B cell (primary cell): ENCODE measurements at regions not wholly inside any gene's neighbourhood (a gene's known extent, or its start where the extent isn't known, plus 50 kb on each side); places are given as distances from the start of the nearest gene placed in this dataset.

Experiments used
- ATAC-seq: fragments of 200-7000 bp; cut with Tn5 transposase; one replicate; pipeline ENCODE4 v1.10.0; 2021; ENCODE audit warnings: low read depth, mild to moderate bottlenecking, moderate number of reproducible peaks, moderate library complexity
- CTCF ChIA-PET: fragments of 350-600 bp; sonication (Branson Sonifier 250); formaldehyde crosslinking; loops from one replicate; lab custom pipeline; 2021; ENCODE audit warnings: antibody characterized with exemption, inconsistent platforms; lab: Charles Lee
- POLR2A ChIA-PET: fragments of 350-600 bp; sonication (Branson Sonifier 250); formaldehyde crosslinking; loops from one replicate; lab custom pipeline; 2021; ENCODE audit warnings: antibody characterized with exemption; lab: Charles Lee
- DNase-seq: peaks from one replicate; pipeline ENCODE4 v3.0.0; 2013
- H2AFZ ChIP-seq: 2 replicates; pipeline ENCODE4 v1.6.1; 2012; ENCODE audit warnings: mild to moderate bottlenecking, low read depth, low read length; ENCODE audit not compliant: insufficient read depth, poor library complexity, severe bottlenecking
- H3K27ac ChIP-seq, 2 donors: 1 replicate in 1 of 2; 2 replicates in 1 of 2; pipeline ENCODE4 v1.5.1; 2012 to 2013; ENCODE audit warnings: low read length in 2 of 2, mild to moderate bottlenecking in 2 of 2, moderate library complexity in 1 of 2
- H3K27me3 ChIP-seq, 4 experiments: fragments of 200-600 bp in 1 of 4; sonication (generic) in 1 of 4; replicated peaks in 1 of 4; 1 replicate in 2 of 4; 2 replicates in 2 of 4; pipeline versions ENCODE4 v1.6.1 to v1.7.0; 2013 to 2016; ENCODE audit warnings: low read length in 3 of 4, mild to moderate bottlenecking in 2 of 4, mixed read lengths in 1 of 4, moderate library complexity in 1 of 4; ENCODE audit not compliant: insufficient read depth in 4 of 4, control insufficient read depth in 3 of 4; ENCODE audit errors: control extremely low read depth in 1 of 4
- H3K36me3 ChIP-seq, 2 experiments: replicated peaks in 1 of 2; 1 replicate in 1 of 2; 2 replicates in 1 of 2; pipeline versions ENCODE4 v1.6.1 to v1.7.1; 2013; ENCODE audit warnings: low read length in 1 of 2; ENCODE audit not compliant: insufficient read depth in 2 of 2, control insufficient read depth in 1 of 2; ENCODE audit errors: control extremely low read depth in 1 of 2, extremely low read depth in 1 of 2
- H3K4me1 ChIP-seq, 2 donors: fragments of 200-600 bp in 1 of 2; sonication (generic) in 1 of 2; 1 replicate in 1 of 2; 2 replicates in 1 of 2; pipeline versions ENCODE4 v1.5.1 to v1.6.1; 2013 to 2017; ENCODE audit warnings: low read length in 2 of 2; ENCODE audit not compliant: control insufficient read depth in 2 of 2, insufficient read depth in 2 of 2
- H3K4me2 ChIP-seq: replicated peaks from 2 replicates; pipeline ENCODE3; 2012; ENCODE audit warnings: mild to moderate bottlenecking, low read depth, low read length; ENCODE audit not compliant: poor library complexity, severe bottlenecking
- H3K4me3 ChIP-seq, 5 experiments: fragments of 200-600 bp in 1 of 5; sonication (generic) in 1 of 5; 1 replicate in 3 of 5; 2 replicates in 2 of 5; pipeline versions ENCODE4 v1.5.1 to v1.7.0; 2011 to 2016; ENCODE audit warnings: low read length in 4 of 5, mild to moderate bottlenecking in 4 of 5, low read depth in 2 of 5, control low read depth in 1 of 5, moderate library complexity in 1 of 5; ENCODE audit not compliant: insufficient read depth in 1 of 5; ENCODE audit errors: control extremely low read depth in 1 of 5, extremely low read depth in 1 of 5
- H3K79me2 ChIP-seq: fragments of 200-600 bp; sonication (generic); one replicate; pipeline ENCODE4 v1.6.0; 2016; ENCODE audit warnings: low read length; ENCODE audit not compliant: control insufficient read depth, insufficient read depth
- H3K9ac ChIP-seq: fragments of 200-600 bp; sonication (generic); 2 replicates; pipeline ENCODE4 v1.6.1; 2017; ENCODE audit warnings: mild to moderate bottlenecking, low read length, moderate library complexity
- H3K9me3 ChIP-seq, 3 donors: one replicate each; pipeline versions ENCODE4 v1.6.1 to v1.7.1; 2013; ENCODE audit warnings: low read length in 2 of 3; ENCODE audit not compliant: control insufficient read depth in 2 of 3, insufficient read depth in 1 of 3; ENCODE audit errors: control extremely low read depth in 1 of 3
- H4K20me1 ChIP-seq: 2 replicates; pipeline ENCODE4 v1.6.0; 2012; ENCODE audit warnings: mild to moderate bottlenecking, low read length; ENCODE audit not compliant: insufficient read depth, control insufficient read depth, poor library complexity, severe bottlenecking
- H3K27ac Mint-ChIP-seq: one replicate; pipeline ENCODE4 v1.8.0; 2021; ENCODE audit warnings: mixed read lengths
- H3K27me3 Mint-ChIP-seq: one replicate; pipeline ENCODE4 v1.8.0; 2021; ENCODE audit warnings: mixed read lengths
- H3K4me1 Mint-ChIP-seq: one replicate; pipeline ENCODE4 v1.8.0; 2021; ENCODE audit warnings: mixed read lengths
- H3K4me3 Mint-ChIP-seq: one replicate; pipeline ENCODE4 v1.8.0; 2021; ENCODE audit warnings: mixed read lengths
- H3K9me3 Mint-ChIP-seq: one replicate; pipeline ENCODE4 v1.8.0; 2022; ENCODE audit warnings: mixed read lengths; ENCODE audit not compliant: insufficient read depth
- EZH2 ChIP-seq: IDR thresholded peaks from 2 replicates; pipeline ENCODE4 v1.6.1; 2012; ENCODE audit warnings: borderline replicate concordance, low read depth, mild to moderate bottlenecking, moderate library complexity, low read length; ENCODE audit not compliant: insufficient read depth, poor library complexity, severe bottlenecking
- WGBS: methylation state at CpG from one replicate; pipeline ENCODE4 v1.1.5; 2013; ENCODE audit warnings: missing lambda C conversion rate; ENCODE audit not compliant: insufficient coverage; 5-methylcytosine and 5-hydroxymethylcytosine counted together
- intact Hi-C: fragments of 100-400 bp; cut with micrococcal nuclease; formaldehyde crosslinking; loops from one replicate; pipeline ENCODE4 v1.10.0; 2022
- TF ChIP-seq, protein P1 (sequence below): fragments of 200-600 bp; IDR thresholded peaks from one replicate; pipeline ENCODE4 v1.8.0; 2022; ENCODE audit warnings: antibody characterized with exemption, mild to moderate bottlenecking

DNA sequence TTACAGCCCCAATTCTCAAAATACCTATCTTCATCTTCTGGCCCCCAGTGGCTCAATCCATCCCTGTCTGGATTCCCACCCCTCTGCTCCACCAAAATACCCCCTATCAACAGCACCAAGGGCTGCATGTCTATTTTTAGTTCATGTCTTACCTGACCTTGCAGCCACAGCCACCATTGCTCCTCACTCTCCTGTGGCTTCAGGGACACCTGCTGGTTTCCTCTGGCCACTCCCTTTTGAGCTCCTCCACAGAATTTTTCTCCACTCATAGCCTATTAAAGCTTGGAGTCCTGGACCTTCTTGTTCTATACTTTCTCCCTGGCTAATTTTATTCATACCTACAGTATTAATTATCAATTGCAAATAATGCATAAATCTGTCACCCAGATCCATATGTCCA is 125.3 kb upstream of the NGF start:
- H3K27ac Mint-ChIP-seq = no peak overlapping the region
- peaks cover 0 to 4% (median 0%) of the 10 kb centered on the region in 3 donors for H3K9me3 ChIP-seq
- ChIA-PET POLR2A (no interaction called here), CTCF (no interaction called here)
- H3K27me3 ChIP-seq = no peaks in the 10 kb centered on the region
- ATAC-seq (no peak), DNase-seq (no peak)
- H3K36me3 ChIP-seq = no peaks in the 10 kb centered on the region
- no peaks in the 10 kb centered on the region for H3K9me3 Mint-ChIP-seq
- no peaks in the 10 kb centered on the region for H3K27me3 Mint-ChIP-seq
- H2AFZ ChIP-seq = no peak overlapping the region
- H3K4me2 ChIP-seq = no peak overlapping the region
- no peaks in the 10 kb centered on the region for H3K4me1 ChIP-seq
- no peaks in the 10 kb centered on the region for H3K4me1 Mint-ChIP-seq
- intact Hi-C loops = no loop called here
- H4K20me1 ChIP-seq = no peaks in the 10 kb centered on the region
- TF ChIP-seq, protein P1, sequence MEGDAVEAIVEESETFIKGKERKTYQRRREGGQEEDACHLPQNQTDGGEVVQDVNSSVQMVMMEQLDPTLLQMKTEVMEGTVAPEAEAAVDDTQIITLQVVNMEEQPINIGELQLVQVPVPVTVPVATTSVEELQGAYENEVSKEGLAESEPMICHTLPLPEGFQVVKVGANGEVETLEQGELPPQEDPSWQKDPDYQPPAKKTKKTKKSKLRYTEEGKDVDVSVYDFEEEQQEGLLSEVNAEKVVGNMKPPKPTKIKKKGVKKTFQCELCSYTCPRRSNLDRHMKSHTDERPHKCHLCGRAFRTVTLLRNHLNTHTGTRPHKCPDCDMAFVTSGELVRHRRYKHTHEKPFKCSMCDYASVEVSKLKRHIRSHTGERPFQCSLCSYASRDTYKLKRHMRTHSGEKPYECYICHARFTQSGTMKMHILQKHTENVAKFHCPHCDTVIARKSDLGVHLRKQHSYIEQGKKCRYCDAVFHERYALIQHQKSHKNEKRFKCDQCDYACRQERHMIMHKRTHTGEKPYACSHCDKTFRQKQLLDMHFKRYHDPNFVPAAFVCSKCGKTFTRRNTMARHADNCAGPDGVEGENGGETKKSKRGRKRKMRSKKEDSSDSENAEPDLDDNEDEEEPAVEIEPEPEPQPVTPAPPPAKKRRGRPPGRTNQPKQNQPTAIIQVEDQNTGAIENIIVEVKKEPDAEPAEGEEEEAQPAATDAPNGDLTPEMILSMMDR = no peak
- TF ChIP-seq EZH2 = no peak
- no peaks in the 10 kb centered on the region for H3K79me2 ChIP-seq
- H3K27ac ChIP-seq = no peak overlapping the region
- H3K9ac ChIP-seq = no peak overlapping the region
- no peak overlapping the region for H3K4me3 Mint-ChIP-seq
- H3K4me3 ChIP-seq = no peak overlapping the region

DNA sequence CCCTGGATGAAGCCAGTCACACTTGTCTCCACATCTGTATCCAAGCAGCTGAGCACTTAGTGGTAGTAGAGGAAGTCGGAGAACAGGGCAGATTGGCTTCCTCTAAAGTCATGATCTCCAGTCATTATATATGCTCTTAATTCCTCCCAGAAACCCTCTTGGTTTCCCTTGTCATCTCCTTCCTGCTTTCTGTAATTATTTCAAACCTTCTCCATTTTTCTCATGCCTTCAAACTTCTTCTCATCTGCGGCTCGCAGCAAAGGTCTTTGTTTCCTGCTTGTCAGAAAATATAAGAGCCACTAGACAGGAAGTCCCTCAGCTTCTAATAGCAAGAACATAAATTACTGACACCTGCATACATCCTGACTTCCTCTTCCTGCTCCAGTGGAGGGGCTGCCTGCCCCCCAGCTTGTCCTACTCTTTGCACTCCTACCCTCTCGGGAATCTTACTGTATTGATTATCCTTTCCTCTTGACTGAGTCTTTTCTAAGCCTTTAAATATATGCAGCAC is 124.6 kb upstream of the NGF start:
- no peak overlapping the region for H3K9ac ChIP-seq
- no peaks in the 10 kb centered on the region for H3K9me3 Mint-ChIP-seq
- no peak overlapping the region for H3K27ac Mint-ChIP-seq
- H3K4me1 Mint-ChIP-seq = no peaks in the 10 kb centered on the region
- H3K4me3 ChIP-seq = no peak overlapping the region
- no peak overlapping the region for H2AFZ ChIP-seq
- no peak overlapping the region for H3K4me3 Mint-ChIP-seq
- no peaks in the 10 kb centered on the region for H3K27me3 Mint-ChIP-seq
- no peak overlapping the region for H3K4me2 ChIP-seq
- no peaks in the 10 kb centered on the region for H3K4me1 ChIP-seq
- no peaks in the 10 kb centered on the region for H3K27me3 ChIP-seq
- ChIA-PET POLR2A (no interaction called here), CTCF (no interaction called here)
- H3K27ac ChIP-seq = no peak overlapping the region
- WGBS = 7% methylated on average over 2 of the region's 4 CpGs
- ATAC-seq (no peak), DNase-seq (no peak)
- no peaks in the 10 kb centered on the region for H3K36me3 ChIP-seq
- H3K9me3 ChIP-seq = peaks cover 0 to 4% (median 0%) of the 10 kb centered on the region in 3 donors
- intact Hi-C loops = no loop called here
- no peaks in the 10 kb centered on the region for H4K20me1 ChIP-seq
- no peaks in the 10 kb centered on the region for H3K79me2 ChIP-seq
- TF ChIP-seq, protein P1 = no peak
- TF ChIP-seq EZH2 = no peak
